Adrenal gland (tissue), 5 donors: ENCODE measurements at regions not wholly inside any gene's neighbourhood (a gene's known extent, or its start where the extent isn't known, plus 50 kb on each side); places are given as distances from the start of the nearest gene placed in this dataset.

Source experiments
- CTCF ChIP-seq, 6 experiments: fragments of 450-650 bp in 4 of 6; fragments of 200-600 bp in 2 of 6; sonication (generic) in 1 of 6; IDR thresholded peaks; 1 replicate in 5 of 6; 2 replicates in 1 of 6; pipeline versions ENCODE4 v1.5.1 to v1.8.0; 2016 to 2021; ENCODE audit warnings: antibody characterized with exemption in 6 of 6, mild to moderate bottlenecking in 2 of 6, moderate library complexity in 1 of 6
- POLR2A ChIP-seq, 2 donors: fragments of 450-650 bp; IDR thresholded peaks; one replicate each; pipeline ENCODE4 v1.6.1; 2017; ENCODE audit warnings: antibody characterized with exemption in 2 of 2, mild to moderate bottlenecking in 2 of 2, moderate library complexity in 1 of 2
- donor health status: DM: no; HTN: no; CAD: no.

DNA sequence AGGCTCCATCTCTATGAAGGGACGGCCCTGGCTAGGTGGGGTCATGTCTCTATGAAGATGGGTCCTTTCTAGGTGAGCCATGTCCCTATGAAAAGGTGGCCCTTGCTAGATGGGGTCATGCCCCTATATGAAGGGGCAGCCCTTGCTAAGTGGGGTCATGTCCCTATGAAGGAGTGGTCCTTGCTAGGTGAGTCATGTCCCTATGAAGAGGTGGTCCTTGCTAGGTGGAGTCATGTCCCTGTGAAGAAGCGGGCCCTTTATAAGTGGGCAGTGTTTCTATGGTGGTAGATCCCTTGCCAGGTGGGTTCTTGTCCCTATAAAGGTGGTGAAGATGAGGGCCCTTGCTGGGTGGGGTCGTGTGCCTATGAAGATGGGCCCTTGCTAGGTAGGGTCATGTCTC lies 283.0 kb upstream of the IRX2 start:
- TF ChIP-seq CTCF (IDR thresholded peaks at IDR 0.05) (no peak), POLR2A (IDR thresholded peaks at IDR 0.05) (no peak)
